Gastroesophageal sphincter (tissue), 4 donors: ENCODE measurements at regions not wholly inside any gene's neighbourhood (a gene's known extent, or its start where the extent isn't known, plus 50 kb on each side); places are given as distances from the start of the nearest gene placed in this dataset.

Experiments used
- ATAC-seq: fragments of 150-250 bp; one replicate; pipeline ENCODE4 v1.9.1; 2016; ENCODE audit warnings: mild to moderate bottlenecking, moderate library complexity
- H3K27ac ChIP-seq, 4 donors: fragments of 200-600 bp; sonication (generic) in 3 of 4; 1 replicate in 3 of 4; 2 replicates in 1 of 4; pipeline ENCODE4 v1.5.1; 2016 to 2019
- H3K27me3 ChIP-seq: fragments of 200-600 bp; sonication (generic); one replicate; pipeline ENCODE4 v1.5.1; 2019
- H3K36me3 ChIP-seq, 2 donors: fragments of 200-600 bp; sonication (generic); one replicate each; pipeline ENCODE4 v1.5.1; 2019; ENCODE audit warnings: control low read depth in 1 of 2
- H3K4me1 ChIP-seq, 3 donors: fragments of 200-600 bp; sonication (generic); 1 replicate in 2 of 3; 2 replicates in 1 of 3; pipeline ENCODE4 v1.5.1; 2016 to 2019; ENCODE audit warnings: control low read depth in 2 of 3
- H3K4me3 ChIP-seq, 2 donors: fragments of 200-600 bp; sonication (generic); one replicate each; pipeline ENCODE4 v1.5.1; 2019; ENCODE audit warnings: mild to moderate bottlenecking in 1 of 2, moderate library complexity in 1 of 2
- H3K9me3 ChIP-seq, 3 donors: fragments of 200-600 bp; sonication (generic); one replicate each; pipeline ENCODE4 v1.5.1; 2017 to 2019; ENCODE audit warnings: control low read depth in 2 of 3
- CTCF ChIP-seq, 4 experiments: fragments of 200-600 bp in 2 of 4; fragments of 450-650 bp in 2 of 4; sonication (generic) in 1 of 4; IDR thresholded peaks; one replicate each; pipeline ENCODE4 v1.5.1; 2017 to 2019; ENCODE audit warnings: antibody characterized with exemption in 4 of 4, mild to moderate bottlenecking in 2 of 4, moderate library complexity in 2 of 4
- EP300 ChIP-seq: sonication (generic); formaldehyde crosslinking; IDR thresholded peaks from one replicate; pipeline ENCODE4 v1.6.1; 2017; ENCODE audit warnings: antibody characterized with exemption, mild to moderate bottlenecking
- POLR2A ChIP-seq, 2 donors: fragments of 450-650 bp; IDR thresholded peaks; one replicate each; pipeline ENCODE4 v1.6.1; 2017; ENCODE audit warnings: antibody characterized with exemption in 2 of 2, mild to moderate bottlenecking in 2 of 2, moderate library complexity in 1 of 2
- POLR2AphosphoS5 ChIP-seq: sonication (generic); formaldehyde crosslinking; IDR thresholded peaks from one replicate; pipeline ENCODE4 v1.6.1; 2017; ENCODE audit warnings: antibody characterized with exemption
- WGBS, 2 donors: methylation state at CpG; one replicate each; pipeline ENCODE4 v1.1.5; 2018; ENCODE audit warnings: low coverage in 1 of 2; 5-methylcytosine and 5-hydroxymethylcytosine counted together

- no peak overlapping the region for H3K27ac ChIP-seq
- H3K9me3 ChIP-seq, result no peaks in the 10 kb centered on the region
- 17% methylated on average over 1 of the region's 1 CpG; no CpG with 5 or more reads in 1 of the 2 donors for WGBS, 2 donors
- no peaks in the 10 kb centered on the region for H3K27me3 ChIP-seq
- H3K36me3 ChIP-seq, result no peaks in the 10 kb centered on the region
- ATAC-seq, result no peak
- H3K4me1 ChIP-seq, result no peaks in the 10 kb centered on the region
- TF ChIP-seq CTCF (IDR thresholded peaks at IDR 0.05) (no peak), EP300 (no peak), POLR2A (IDR thresholded peaks at IDR 0.05) (no peak), POLR2AphosphoS5 (no peak)
- H3K4me3 ChIP-seq, result no peak overlapping the region
These were observed 105.1 kb downstream of the MANEA start for GRCh38 chr6:95682476-95682875.

GRCh38 chr6:95685822-95686221 is 108.5 kb downstream of the MANEA start:
- Histone ChIP-seq H3K27me3 (no peaks in the 10 kb centered on the region), H3K36me3 (no peaks in the 10 kb centered on the region), H3K4me1 (no peaks in the 10 kb centered on the region), H3K4me3 (no peak overlapping the region), H3K27ac (no peak overlapping the region), H3K9me3 (no peaks in the 10 kb centered on the region)
- ATAC-seq, result no peak
- 50 to 53% methylated on average over 3 of the region's 3 CpGs for WGBS, 2 donors
- no peak for TF ChIP-seq POLR2A (IDR thresholded peaks at IDR 0.05)

- H3K4me1 ChIP-seq, result no peaks in the 10 kb centered on the region
- no peak for ATAC-seq
- H3K4me3 ChIP-seq, result no peak overlapping the region
- no peak overlapping the region for H3K27ac ChIP-seq
- H3K36me3 ChIP-seq, result no peaks in the 10 kb centered on the region
- no peak for TF ChIP-seq POLR2A (IDR thresholded peaks at IDR 0.05)
- no peaks in the 10 kb centered on the region for H3K9me3 ChIP-seq
- 48% methylated on average over 3 of the region's 3 CpGs; no CpG with 5 or more reads in 1 of the 2 donors for WGBS, 2 donors
- H3K27me3 ChIP-seq, result no peaks in the 10 kb centered on the region
These were observed 108.9 kb downstream of the MANEA start for GRCh38 chr6:95686272-95686671.

GRCh38 chr6:95686895-95687294 is 109.6 kb downstream of the MANEA start:
- no peak for TF ChIP-seq POLR2AphosphoS5
- no peak for TF ChIP-seq EP300
- no peak for TF ChIP-seq POLR2A (IDR thresholded peaks at IDR 0.05)
- no peak for TF ChIP-seq CTCF (IDR thresholded peaks at IDR 0.05)
- no peak for ATAC-seq
- Histone ChIP-seq H3K4me1 (no peaks in the 10 kb centered on the region), H3K36me3 (no peaks in the 10 kb centered on the region), H3K27me3 (no peaks in the 10 kb centered on the region), H3K9me3 (no peaks in the 10 kb centered on the region), H3K27ac (no peak overlapping the region), H3K4me3 (no peak overlapping the region)
- 36 to 67% methylated on average over 1 of the region's 1 CpG for WGBS, 2 donors

GRCh38 chr6:95687839-95688238 is 110.5 kb downstream of the MANEA start:
- Histone ChIP-seq H3K9me3 (no peaks in the 10 kb centered on the region), H3K4me1 (no peaks in the 10 kb centered on the region), H3K4me3 (no peak overlapping the region), H3K27me3 (no peaks in the 10 kb centered on the region), H3K27ac (no peak overlapping the region), H3K36me3 (no peaks in the 10 kb centered on the region)
- no peak for TF ChIP-seq EP300
- TF ChIP-seq POLR2AphosphoS5, result no peak
- TF ChIP-seq POLR2A (IDR thresholded peaks at IDR 0.05), result no peak
- no peak for TF ChIP-seq CTCF (IDR thresholded peaks at IDR 0.05)
- ATAC-seq, result no peak

GRCh38 chr6:95690328-95690727 is 113.0 kb downstream of the MANEA start:
- TF ChIP-seq POLR2AphosphoS5, result no peak
- no peaks in the 10 kb centered on the region for H3K27me3 ChIP-seq
- 71 to 75% methylated on average over 4 of the region's 4 CpGs for WGBS, 2 donors

GRCh38 chr6:95693108-95693507 is 115.8 kb downstream of the MANEA start:
- TF ChIP-seq EP300, result no peak
- TF ChIP-seq CTCF (IDR thresholded peaks at IDR 0.05), result no peak
- TF ChIP-seq POLR2AphosphoS5, result no peak
- no peak for TF ChIP-seq POLR2A (IDR thresholded peaks at IDR 0.05)
- Histone ChIP-seq H3K36me3 (no peaks in the 10 kb centered on the region), H3K9me3 (no peaks in the 10 kb centered on the region), H3K4me1 (no peaks in the 10 kb centered on the region), H3K4me3 (no peak overlapping the region), H3K27me3 (no peaks in the 10 kb centered on the region), H3K27ac (no peak overlapping the region)
- no peak for ATAC-seq
- 47 to 48% methylated on average over 3 of the region's 3 CpGs for WGBS, 2 donors

More at GRCh38 chr6:95690328-95690727, 113.0 kb downstream of the MANEA start:
- H3K9me3 ChIP-seq, result no peaks in the 10 kb centered on the region
- no peak overlapping the region for H3K27ac ChIP-seq
- H3K36me3 ChIP-seq, result no peaks in the 10 kb centered on the region
- no peaks in the 10 kb centered on the region for H3K4me1 ChIP-seq
- no peak overlapping the region for H3K4me3 ChIP-seq
- no peak for ATAC-seq
